Liver (tissue), 8 donors: ENCODE measurements at regions not wholly inside any gene's neighbourhood (a gene's known extent, or its start where the extent isn't known, plus 50 kb on each side); places are given as distances from the start of the nearest gene placed in this dataset.

Experiments
- DNase-seq: peaks from one replicate; pipeline ENCODE4 v3.0.0-alpha.2; 2017; ENCODE audit warnings: low spot score
- H3K27ac ChIP-seq, 2 donors: one replicate each; pipeline ENCODE4 v1.7.0; 2013; ENCODE audit warnings: inconsistent platforms in 2 of 2, low read length in 2 of 2, control low read depth in 1 of 2, low read depth in 1 of 2, mild to moderate bottlenecking in 1 of 2
- H3K27me3 ChIP-seq, 4 donors: one replicate each; pipeline versions ENCODE4 v1.6.1 to v1.7.0; 2013; ENCODE audit warnings: low read length in 3 of 4, inconsistent platforms in 1 of 4, mild to moderate bottlenecking in 1 of 4, moderate library complexity in 1 of 4; ENCODE audit not compliant: control insufficient read depth in 4 of 4, insufficient read depth in 4 of 4
- H3K36me3 ChIP-seq, 4 donors: one replicate each; pipeline versions ENCODE4 v1.6.1 to v1.7.0; 2013; ENCODE audit warnings: low read length in 3 of 4, mild to moderate bottlenecking in 3 of 4, low read depth in 1 of 4, moderate library complexity in 1 of 4; ENCODE audit not compliant: control insufficient read depth in 4 of 4, insufficient read depth in 3 of 4
- H3K4me1 ChIP-seq, 4 donors: one replicate each; pipeline versions ENCODE4 v1.6.1 to v1.7.0; 2013; ENCODE audit warnings: low read length in 3 of 4, mild to moderate bottlenecking in 3 of 4, moderate library complexity in 1 of 4; ENCODE audit not compliant: control insufficient read depth in 4 of 4, insufficient read depth in 4 of 4
- H3K4me3 ChIP-seq, 3 donors: one replicate each; pipeline versions ENCODE4 v1.6.1 to v1.7.0; 2013; ENCODE audit warnings: low read length in 3 of 3, control low read depth in 1 of 3, low read depth in 1 of 3, mild to moderate bottlenecking in 1 of 3
- H3K9ac ChIP-seq, 2 donors: one replicate each; pipeline ENCODE4 v1.7.0; 2013; ENCODE audit warnings: low read length in 2 of 2, mild to moderate bottlenecking in 2 of 2, moderate library complexity in 2 of 2, control low read depth in 1 of 2, low read depth in 1 of 2
- H3K9me3 ChIP-seq, 4 donors: one replicate each; pipeline versions ENCODE4 v1.6.1 to v1.7.0; 2013; ENCODE audit warnings: low read length in 3 of 4; ENCODE audit not compliant: control insufficient read depth in 4 of 4
- EGR1 ChIP-seq, 2 donors: IDR thresholded peaks; 2 replicates each; pipeline ENCODE4 v1.6.1; 2016 to 2018; ENCODE audit warnings: antibody characterized with exemption in 2 of 2, low read depth in 2 of 2
- FOXA1 ChIP-seq: IDR thresholded peaks from 2 replicates; pipeline ENCODE4 v1.6.1; 2016; ENCODE audit warnings: antibody characterized with exemption
- FOXA2 ChIP-seq: IDR thresholded peaks from 2 replicates; pipeline ENCODE4 v1.6.1; 2016; ENCODE audit warnings: antibody characterized with exemption
- GABPA ChIP-seq, 2 donors: IDR thresholded peaks in 1 of 2; conservative IDR thresholded peaks in 1 of 2; 2 replicates each; pipeline ENCODE4 v1.6.1; 2016; ENCODE audit warnings: antibody characterized with exemption in 2 of 2, mild to moderate bottlenecking in 1 of 2, moderate library complexity in 1 of 2
- HNF4A ChIP-seq, 2 donors: conservative IDR thresholded peaks; 2 replicates each; pipeline ENCODE4 v1.6.1; 2016; ENCODE audit warnings: antibody characterized with exemption in 2 of 2, mild to moderate bottlenecking in 2 of 2
- JUND ChIP-seq, 2 donors: IDR thresholded peaks; 2 replicates each; pipeline ENCODE4 v1.6.1; 2016; ENCODE audit warnings: antibody characterized with exemption in 2 of 2
- NR2F2 ChIP-seq: IDR thresholded peaks from 2 replicates; pipeline ENCODE4 v1.6.1; 2016; ENCODE audit warnings: antibody characterized with exemption
- REST ChIP-seq: IDR thresholded peaks from 2 replicates; pipeline ENCODE4 v1.6.1; 2016; ENCODE audit warnings: antibody characterized with exemption, mild to moderate bottlenecking
- SP1 ChIP-seq: IDR thresholded peaks from 2 replicates; pipeline ENCODE4 v1.6.1; 2018; ENCODE audit warnings: antibody characterized with exemption, mild to moderate bottlenecking
- TAF1 ChIP-seq: conservative IDR thresholded peaks from 2 replicates; pipeline ENCODE4 v1.6.1; 2016; ENCODE audit warnings: antibody characterized with exemption, mild to moderate bottlenecking
- YY1 ChIP-seq: IDR thresholded peaks from 2 replicates; pipeline ENCODE4 v1.6.1; 2016; ENCODE audit warnings: antibody characterized with exemption, mild to moderate bottlenecking
- ZBTB33 ChIP-seq: IDR thresholded peaks from 2 replicates; pipeline ENCODE4 v1.6.1; 2016; ENCODE audit warnings: antibody characterized with exemption
- WGBS: extraction: QIAGEN DNeasy Blood & Tissue Kit; methylation state at CpG from one replicate; pipeline ENCODE4 v1.1.7; 2013; 5-methylcytosine and 5-hydroxymethylcytosine counted together
- TF ChIP-seq, protein P1 (sequence below): fragments of 150-350 bp; IDR thresholded peaks from 2 replicates; pipeline ENCODE4 v1.5.1; 2017; ENCODE audit warnings: improper control_type of control experiment, low read depth, low read length; ENCODE audit not compliant: missing input control
- TF ChIP-seq, protein P2 (sequence below): IDR thresholded peaks from 2 replicates; pipeline ENCODE4 v1.6.1; 2016; ENCODE audit warnings: antibody characterized with exemption
- donor health status: healthy.
- donor health status: healthy.
- donor health status: healthy.
- donor health status: healthy.
- donor health status: healthy.

DNA sequence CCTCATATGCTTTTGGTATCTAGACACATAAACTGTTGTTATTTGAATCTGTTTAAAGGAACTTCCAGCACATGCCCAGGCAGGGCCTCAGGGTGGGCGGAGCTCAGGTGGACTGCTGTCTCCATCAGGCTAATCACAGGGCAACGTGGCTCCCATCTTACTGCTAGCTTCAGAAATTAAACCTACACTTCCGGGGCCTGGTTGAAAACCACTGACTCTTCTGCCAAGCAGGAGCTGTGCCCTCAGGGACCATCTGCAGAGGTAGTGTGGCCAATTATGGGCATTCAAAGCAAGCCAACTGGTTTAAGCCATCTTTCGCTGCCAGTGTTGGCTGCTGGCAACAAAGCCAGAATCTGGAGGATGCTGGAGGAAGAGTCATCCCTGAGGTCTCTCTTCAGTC is 97.5 kb downstream of the TMX1 start:
- Histone ChIP-seq H3K27ac (no peak overlapping the region), H3K9me3 (no peaks in the 10 kb centered on the region), H3K27me3 (no peaks in the 10 kb centered on the region), H3K9ac (no peak overlapping the region), H3K36me3 (no peaks in the 10 kb centered on the region), H3K4me3 (no peak overlapping the region), H3K4me1 (peaks cover 0 to 3% (median 0%) of the 10 kb centered on the region in 4 donors)
- no peak for DNase-seq
- TF ChIP-seq HNF4A (conservative IDR thresholded peaks at IDR 0.05) = no peak
- TF ChIP-seq, protein P1, sequence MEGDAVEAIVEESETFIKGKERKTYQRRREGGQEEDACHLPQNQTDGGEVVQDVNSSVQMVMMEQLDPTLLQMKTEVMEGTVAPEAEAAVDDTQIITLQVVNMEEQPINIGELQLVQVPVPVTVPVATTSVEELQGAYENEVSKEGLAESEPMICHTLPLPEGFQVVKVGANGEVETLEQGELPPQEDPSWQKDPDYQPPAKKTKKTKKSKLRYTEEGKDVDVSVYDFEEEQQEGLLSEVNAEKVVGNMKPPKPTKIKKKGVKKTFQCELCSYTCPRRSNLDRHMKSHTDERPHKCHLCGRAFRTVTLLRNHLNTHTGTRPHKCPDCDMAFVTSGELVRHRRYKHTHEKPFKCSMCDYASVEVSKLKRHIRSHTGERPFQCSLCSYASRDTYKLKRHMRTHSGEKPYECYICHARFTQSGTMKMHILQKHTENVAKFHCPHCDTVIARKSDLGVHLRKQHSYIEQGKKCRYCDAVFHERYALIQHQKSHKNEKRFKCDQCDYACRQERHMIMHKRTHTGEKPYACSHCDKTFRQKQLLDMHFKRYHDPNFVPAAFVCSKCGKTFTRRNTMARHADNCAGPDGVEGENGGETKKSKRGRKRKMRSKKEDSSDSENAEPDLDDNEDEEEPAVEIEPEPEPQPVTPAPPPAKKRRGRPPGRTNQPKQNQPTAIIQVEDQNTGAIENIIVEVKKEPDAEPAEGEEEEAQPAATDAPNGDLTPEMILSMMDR = no peak
- TF ChIP-seq EGR1 (IDR thresholded peaks at IDR 0.05; ENCODE audit: low read depth in 2 of 2) = no peak
- TF ChIP-seq YY1 = no peak
- no peak for TF ChIP-seq GABPA (IDR thresholded peaks at IDR 0.05 in 1 of 2, conservative IDR thresholded peaks at IDR 0.05 in 1 of 2)
- no peak for TF ChIP-seq FOXA1
- no peak for TF ChIP-seq ZBTB33
- TF ChIP-seq, protein P2, sequence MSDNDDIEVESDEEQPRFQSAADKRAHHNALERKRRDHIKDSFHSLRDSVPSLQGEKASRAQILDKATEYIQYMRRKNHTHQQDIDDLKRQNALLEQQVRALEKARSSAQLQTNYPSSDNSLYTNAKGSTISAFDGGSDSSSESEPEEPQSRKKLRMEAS = no peak
- no peak for TF ChIP-seq FOXA2
- TF ChIP-seq REST = no peak
- TF ChIP-seq NR2F2 = no peak
- no peak for TF ChIP-seq TAF1
- WGBS = 88% methylated on average over 4 of the region's 4 CpGs

GRCh38 chr14:51341338-51341737 is 101.3 kb downstream of the TMX1 start:
- Histone ChIP-seq H3K4me3 (peak overlapping the region in 1 of 3 donors; percentile 6), H3K36me3 (no peaks in the 10 kb centered on the region), H3K4me1 (peaks cover 0 to 3% (median 0%) of the 10 kb centered on the region in 4 donors), H3K9me3 (no peaks in the 10 kb centered on the region), H3K27ac (peak overlapping the region; percentile 36 to 70), H3K27me3 (no peaks in the 10 kb centered on the region), H3K9ac (no peak overlapping the region)
- WGBS = 45% methylated on average over 2 of the region's 2 CpGs
- DNase-seq = no peak
- peak in 1 of 2 donors; percentile 4 for TF ChIP-seq HNF4A (conservative IDR thresholded peaks at IDR 0.05)
- peak; percentile 12 for TF ChIP-seq SP1
- TF ChIP-seq FOXA2 = no peak
- TF ChIP-seq JUND (IDR thresholded peaks at IDR 0.05) = no peak
